Endothelial cell of umbilical vein (primary cell): ENCODE measurements at regions not wholly inside any gene's neighbourhood (a gene's known extent, or its start where the extent isn't known, plus 50 kb on each side); places are given as distances from the start of the nearest gene placed in this dataset.

Source experiments
- BruUV-seq: library from RNA; stranded (reverse); fragments of 400-500 nt; replicated peaks from 2 replicates; lab custom pipeline; 2021; lab: Mats Ljungman, UMichigan
- CTCF ChIA-PET: fragments of 300-600, 350-600 bp; sonication (Branson Sonifier 250); formaldehyde crosslinking; loops from one replicate; lab custom pipeline; 2021; ENCODE audit warnings: antibody characterized with exemption, inconsistent platforms; lab: Charles Lee
- POLR2A ChIA-PET: fragments of 300-600, 350-600 bp; sonication (Branson Sonifier 250); formaldehyde crosslinking; loops from one replicate; lab custom pipeline; 2021; ENCODE audit warnings: antibody characterized with exemption, inconsistent platforms; lab: Charles Lee
- DNase-seq: peaks from one replicate; pipeline ENCODE4 v3.0.0-alpha.2; 2011; ENCODE audit warnings: low read depth, low spot score
- FAIRE-seq: peaks from 2 replicates; lab custom pipeline; 2011; peaks lifted over from hg19 to GRCh38; lab: Jason Lieb, UNC
- H2AFZ ChIP-seq: 2 replicates; pipeline ENCODE4 v1.6.0; 2012; ENCODE audit warnings: low read depth, low read length, control low read depth, inconsistent platforms
- H3K27ac ChIP-seq: 2 replicates; pipeline ENCODE4 v1.5.1; 2011; ENCODE audit warnings: low read depth, mild to moderate bottlenecking, control low read depth, low read length, moderate library complexity; ENCODE audit not compliant: insufficient read depth
- H3K27me3 ChIP-seq, 2 experiments: 2 replicates each; pipeline versions ENCODE4 v1.6.0 to v1.6.1; 2011; ENCODE audit warnings: low read length in 2 of 2, mixed read lengths in 1 of 2; ENCODE audit not compliant: control insufficient read depth in 2 of 2, insufficient read depth in 2 of 2
- H3K36me3 ChIP-seq, 2 experiments: 2 replicates in 1 of 2; 3 replicates in 1 of 2; pipeline ENCODE4 v1.5.1; 2011; ENCODE audit warnings: low read length in 2 of 2, mild to moderate bottlenecking in 1 of 2, moderate library complexity in 1 of 2; ENCODE audit not compliant: control insufficient read depth in 2 of 2, insufficient read depth in 2 of 2; ENCODE audit errors: extremely low read depth in 1 of 2
- H3K4me1 ChIP-seq: 3 replicates; pipeline ENCODE4 v1.5.1; 2011; ENCODE audit warnings: mild to moderate bottlenecking, low read length; ENCODE audit not compliant: control insufficient read depth, insufficient read depth; ENCODE audit errors: extremely low read depth
- H3K4me2 ChIP-seq: 2 replicates; pipeline ENCODE4 v1.6.1; 2011; ENCODE audit warnings: low read length, control low read depth, mixed read lengths; ENCODE audit not compliant: insufficient read depth
- H3K4me3 ChIP-seq, 3 experiments: fragments of 200-600 bp in 1 of 3; sonication (generic), shearing (Covaris generic) in 1 of 3; replicated peaks in 1 of 3; 2 replicates each; pipeline ENCODE4 v1.5.1; 2011 to 2016; ENCODE audit warnings: control low read depth in 3 of 3, low read length in 3 of 3, mild to moderate bottlenecking in 2 of 3, inconsistent platforms in 1 of 3, low read depth in 1 of 3, moderate library complexity in 1 of 3; ENCODE audit not compliant: insufficient read depth in 1 of 3
- H3K79me2 ChIP-seq: 2 replicates; pipeline ENCODE4 v1.6.0; 2012; ENCODE audit warnings: low read length, inconsistent platforms; ENCODE audit not compliant: control insufficient read depth, insufficient read depth
- H3K9ac ChIP-seq: replicated peaks from 2 replicates; pipeline ENCODE3; 2011; ENCODE audit warnings: low read length, control low read depth; ENCODE audit not compliant: insufficient read depth; ENCODE audit errors: extremely low read depth
- H3K9me1 ChIP-seq: replicated peaks from 3 replicates; pipeline ENCODE4 v1.6.0; 2011; ENCODE audit warnings: mild to moderate bottlenecking, low read length; ENCODE audit not compliant: control insufficient read depth, insufficient read depth; ENCODE audit errors: extremely low read depth
- H3K9me3 ChIP-seq: replicated peaks from 2 replicates; pipeline ENCODE4 v1.5.1; 2012; ENCODE audit warnings: low read length, inconsistent platforms; ENCODE audit not compliant: control insufficient read depth, insufficient read depth
- H4K20me1 ChIP-seq: replicated peaks from 2 replicates; pipeline ENCODE3; 2011; ENCODE audit warnings: mild to moderate bottlenecking, low read length; ENCODE audit not compliant: control insufficient read depth, insufficient read depth; ENCODE audit errors: extremely low read depth
- CTCF ChIP-seq, 2 donors: IDR thresholded peaks; 1 replicate in 1 of 2; 2 replicates in 1 of 2; pipeline ENCODE4 v1.5.1; 2011; ENCODE audit warnings: low read length in 2 of 2, mild to moderate bottlenecking in 2 of 2, moderate library complexity in 2 of 2, control low read depth in 1 of 2, inconsistent platforms in 1 of 2, low read depth in 1 of 2; ENCODE audit not compliant: insufficient read depth in 1 of 2; ENCODE audit errors: extremely low read depth in 1 of 2
- EZH2 ChIP-seq: IDR thresholded peaks from 2 replicates; pipeline ENCODE4 v1.6.1; 2012; ENCODE audit warnings: borderline replicate concordance, low read depth, mild to moderate bottlenecking, moderate library complexity, low read length, inconsistent platforms; ENCODE audit not compliant: severe bottlenecking
- FOS ChIP-seq: IDR thresholded peaks from 2 replicates; pipeline ENCODE4 v1.6.1; 2011; ENCODE audit warnings: mild to moderate bottlenecking, low read length, moderate library complexity, borderline replicate concordance; ENCODE audit not compliant: insufficient read depth
- GATA2 ChIP-seq: IDR thresholded peaks from 2 replicates; pipeline ENCODE4 v1.7.0; 2011; ENCODE audit warnings: low read depth, mild to moderate bottlenecking, moderate library complexity, mixed read lengths, low read length; ENCODE audit not compliant: insufficient read length, insufficient read depth
- JUN ChIP-seq: IDR thresholded peaks from 2 replicates; pipeline ENCODE4 v1.6.1; 2011; ENCODE audit warnings: borderline replicate concordance, low read depth; ENCODE audit not compliant: insufficient read length, insufficient read depth
- MAX ChIP-seq: IDR thresholded peaks from 2 replicates; pipeline ENCODE4 v1.6.1; 2011; ENCODE audit not compliant: insufficient read depth, insufficient read length
- MYC ChIP-seq: IDR thresholded peaks from one replicate; pipeline ENCODE4 v1.6.1; 2011; ENCODE audit warnings: mild to moderate bottlenecking, low read depth, low read length
- POLR2A ChIP-seq: IDR thresholded peaks from 2 replicates; pipeline ENCODE4 v1.6.1; 2012; ENCODE audit warnings: low read depth, mild to moderate bottlenecking, control low read depth, low read length
- POLR2AphosphoS5 ChIP-seq: IDR thresholded peaks from 2 replicates; pipeline ENCODE4 v1.6.1; 2012; ENCODE audit warnings: low read depth, mild to moderate bottlenecking, control low read depth, low read length, moderate library complexity; ENCODE audit not compliant: insufficient read depth
- dilution Hi-C: fragments of 300-500 bp; cut with MboI; formaldehyde crosslinking; loops from one replicate; pipeline ENCODE4 v1.15.0; 2019; ENCODE audit warnings: low sequenced_read_pairs; ENCODE audit not compliant: extremely low pct_ligation_motif_present
- intact Hi-C: fragments of 100-400 bp; cut with micrococcal nuclease; formaldehyde crosslinking; loops from one replicate; pipeline ENCODE4 v1.10.0; 2022

- Histone ChIP-seq H2AFZ (no peak overlapping the region), H3K27ac (no peak overlapping the region), H3K4me3 (no peak overlapping the region), H3K9ac (no peak overlapping the region), H3K9me3 (no peaks in the 10 kb centered on the region), H3K27me3 (no peaks in the 10 kb centered on the region), H3K4me2 (no peak overlapping the region), H3K36me3 (no peaks in the 10 kb centered on the region), H3K4me1 (no peaks in the 10 kb centered on the region), H3K9me1 (no peaks in the 10 kb centered on the region), H3K79me2 (no peaks in the 10 kb centered on the region), H4K20me1 (no peaks in the 10 kb centered on the region)
- no TSS peak for BruUV-seq
- ChIA-PET CTCF (no interaction called here), POLR2A (no interaction called here)
- TF ChIP-seq FOS (no peak), CTCF (IDR thresholded peaks at IDR 0.05; ENCODE audit: extremely low read depth in 1 of 2, insufficient read depth in 1 of 2, low read depth in 1 of 2, low read length in 2 of 2) (no peak), JUN (no peak), MYC (no peak), POLR2A (no peak), EZH2 (no peak), POLR2AphosphoS5 (no peak), GATA2 (no peak), MAX (no peak)
- dilution Hi-C loops = no loop called here
- DNase-seq (no peak), FAIRE-seq (no peak)
- intact Hi-C loops = no loop called here
Measured at GRCh38 chr13:67374391-67374790, 144.3 kb upstream of the PCDH9 start.
